PC-9 (cell line): ENCODE measurements at regions not wholly inside any gene's neighbourhood (a gene's known extent, or its start where the extent isn't known, plus 50 kb on each side); places are given as distances from the start of the nearest gene placed in this dataset.
"Not testable (repeated sequence)": the region's sequence is repeated elsewhere in the genome, so short reads cannot be mapped to it uniquely, and the experiment has no call there.

Source experiments
- BruUV-seq: library from RNA; stranded (reverse); fragments of 400-500 nt; replicated peaks from 2 replicates; lab custom pipeline; 2021; lab: Mats Ljungman, UMichigan
- CTCF ChIA-PET: fragments of 300-600 bp; sonication (Branson Sonifier 250); formaldehyde crosslinking; loops from one replicate; lab custom pipeline; 2022; ENCODE audit warnings: antibody characterized with exemption; lab: Charles Lee
- POLR2A ChIA-PET: fragments of 300-600 bp; sonication (Branson Sonifier 250); formaldehyde crosslinking; loops from one replicate; lab custom pipeline; 2022; ENCODE audit warnings: antibody characterized with exemption; ENCODE audit not compliant: unreplicated experiment; lab: Charles Lee
- DNase-seq, 2 experiments: peaks; one replicate each; pipeline versions ENCODE4 v3.0.0 to v3.0.0-alpha.2; 2015 to 2022; ENCODE audit warnings: mixed read lengths in 1 of 2
- H2AFZ ChIP-seq: fragments of 200-600 bp; sonication (generic); 2 replicates; pipeline ENCODE4 v1.8.1; 2017; ENCODE audit warnings: antibody characterized with exemption
- H3F3A ChIP-seq: fragments of 200-600 bp; sonication (generic); 2 replicates; pipeline ENCODE4 v1.8.1; 2017; ENCODE audit warnings: antibody characterized with exemption, mild to moderate bottlenecking, low read depth; ENCODE audit not compliant: insufficient read depth
- H3K27ac ChIP-seq: fragments of 200-600 bp; sonication (generic); 2 replicates; pipeline ENCODE4 v1.6.1; 2016; ENCODE audit warnings: mixed run types
- H3K27me3 ChIP-seq: fragments of 200-600 bp; sonication (generic); 2 replicates; pipeline ENCODE4 v1.6.1; 2016; ENCODE audit warnings: low read depth, mixed run types; ENCODE audit not compliant: insufficient read depth
- H3K36me3 ChIP-seq: fragments of 200-600 bp; sonication (generic); 2 replicates; pipeline ENCODE4 v1.6.1; 2016; ENCODE audit warnings: low read depth, mixed run types
- H3K4me1 ChIP-seq: fragments of 200-600 bp; sonication (generic); replicated peaks from 2 replicates; pipeline ENCODE4 v1.6.1; 2016; ENCODE audit warnings: mixed run types; ENCODE audit not compliant: insufficient read depth
- H3K4me2 ChIP-seq: fragments of 200-600 bp; sonication (generic); 2 replicates; pipeline ENCODE4 v1.6.1; 2017; ENCODE audit warnings: mixed run types
- H3K4me3 ChIP-seq: fragments of 200-600 bp; sonication (generic); 2 replicates; pipeline ENCODE4 v1.6.1; 2016; ENCODE audit warnings: mixed run types
- H3K79me2 ChIP-seq: fragments of 200-600 bp; sonication (generic); 2 replicates; pipeline ENCODE4 v1.6.1; 2017; ENCODE audit warnings: low read depth, mixed run types
- H3K9me2 ChIP-seq: fragments of 200-600 bp; sonication (generic); 2 replicates; pipeline ENCODE4 v1.8.1; 2017; ENCODE audit warnings: mild to moderate bottlenecking; ENCODE audit not compliant: insufficient read depth
- H3K9me3 ChIP-seq: fragments of 200-600 bp; sonication (generic); 2 replicates; pipeline ENCODE4 v1.8.1; 2016; ENCODE audit warnings: low read depth; ENCODE audit not compliant: insufficient read depth
- H4K20me1 ChIP-seq: fragments of 200-600 bp; sonication (generic); 2 replicates; pipeline ENCODE4 v1.8.1; 2017; ENCODE audit not compliant: insufficient read depth
- EZH2 ChIP-seq: fragments of 200-600 bp; sonication (generic); IDR thresholded peaks from 2 replicates; pipeline ENCODE4 v1.8.0; 2017; ENCODE audit warnings: antibody characterized with exemption, low read depth
- intact Hi-C: fragments of 100-400 bp; cut with micrococcal nuclease; formaldehyde crosslinking; loops from one replicate; pipeline ENCODE4 v1.10.0; 2022; ENCODE audit not compliant: unreplicated experiment
- TF ChIP-seq, protein P1 (sequence below): fragments of 200-600 bp; sonication (generic); conservative IDR thresholded peaks from 2 replicates; pipeline ENCODE4 v1.6.1; 2017; ENCODE audit warnings: mixed run types, antibody characterized with exemption, mild to moderate bottlenecking, moderate library complexity

DNA sequence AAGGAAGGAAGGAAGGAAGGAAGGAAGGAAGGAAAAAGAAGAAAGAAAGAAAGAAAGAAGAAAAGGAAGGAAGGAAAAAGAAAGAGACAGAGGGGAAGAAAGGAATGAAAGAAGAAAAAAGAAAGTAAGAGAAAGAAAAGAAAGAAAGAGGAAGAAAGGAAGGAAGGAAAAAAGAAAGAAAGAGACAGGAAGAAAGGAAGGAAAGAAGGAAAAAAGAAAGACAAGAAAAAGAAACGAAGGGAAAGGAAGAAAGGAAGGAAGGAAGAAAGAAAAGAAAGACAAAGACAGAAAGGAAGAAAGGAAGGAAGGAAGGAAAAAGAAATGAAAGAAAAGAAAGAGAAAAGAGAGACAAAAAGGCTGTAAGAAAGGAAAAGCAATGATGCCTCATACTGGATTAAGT lies 101.1 kb upstream of the PPP2R3B start:
- intact Hi-C loops: no loop called here
- Histone ChIP-seq H3K27me3 (peaks cover 57% of the 10 kb centered on the region), H3K9me2 (no peaks in the 10 kb centered on the region), H3K9me3 (0 out of 2 replicates have a peak, but pooled peaks cover 6% of the 10 kb centered on the region), H3K4me3 (no peak overlapping the region), H3F3A (no peaks in the 10 kb centered on the region), H3K79me2 (no peaks in the 10 kb centered on the region), H3K36me3 (no peaks in the 10 kb centered on the region), H3K4me2 (no peak overlapping the region), H4K20me1 (0 out of 2 replicates have a peak, but pooled peaks cover 3% of the 10 kb centered on the region), H2AFZ (no peak overlapping the region), H3K4me1 (no peaks in the 10 kb centered on the region), H3K27ac (no peak overlapping the region)
- ChIA-PET POLR2A (no interaction called here), CTCF (no interaction called here)
- no peak for DNase-seq
- TF ChIP-seq, protein P1, sequence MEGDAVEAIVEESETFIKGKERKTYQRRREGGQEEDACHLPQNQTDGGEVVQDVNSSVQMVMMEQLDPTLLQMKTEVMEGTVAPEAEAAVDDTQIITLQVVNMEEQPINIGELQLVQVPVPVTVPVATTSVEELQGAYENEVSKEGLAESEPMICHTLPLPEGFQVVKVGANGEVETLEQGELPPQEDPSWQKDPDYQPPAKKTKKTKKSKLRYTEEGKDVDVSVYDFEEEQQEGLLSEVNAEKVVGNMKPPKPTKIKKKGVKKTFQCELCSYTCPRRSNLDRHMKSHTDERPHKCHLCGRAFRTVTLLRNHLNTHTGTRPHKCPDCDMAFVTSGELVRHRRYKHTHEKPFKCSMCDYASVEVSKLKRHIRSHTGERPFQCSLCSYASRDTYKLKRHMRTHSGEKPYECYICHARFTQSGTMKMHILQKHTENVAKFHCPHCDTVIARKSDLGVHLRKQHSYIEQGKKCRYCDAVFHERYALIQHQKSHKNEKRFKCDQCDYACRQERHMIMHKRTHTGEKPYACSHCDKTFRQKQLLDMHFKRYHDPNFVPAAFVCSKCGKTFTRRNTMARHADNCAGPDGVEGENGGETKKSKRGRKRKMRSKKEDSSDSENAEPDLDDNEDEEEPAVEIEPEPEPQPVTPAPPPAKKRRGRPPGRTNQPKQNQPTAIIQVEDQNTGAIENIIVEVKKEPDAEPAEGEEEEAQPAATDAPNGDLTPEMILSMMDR: no peak
- no peak for TF ChIP-seq EZH2
- no TSS peak for BruUV-seq

DNA sequence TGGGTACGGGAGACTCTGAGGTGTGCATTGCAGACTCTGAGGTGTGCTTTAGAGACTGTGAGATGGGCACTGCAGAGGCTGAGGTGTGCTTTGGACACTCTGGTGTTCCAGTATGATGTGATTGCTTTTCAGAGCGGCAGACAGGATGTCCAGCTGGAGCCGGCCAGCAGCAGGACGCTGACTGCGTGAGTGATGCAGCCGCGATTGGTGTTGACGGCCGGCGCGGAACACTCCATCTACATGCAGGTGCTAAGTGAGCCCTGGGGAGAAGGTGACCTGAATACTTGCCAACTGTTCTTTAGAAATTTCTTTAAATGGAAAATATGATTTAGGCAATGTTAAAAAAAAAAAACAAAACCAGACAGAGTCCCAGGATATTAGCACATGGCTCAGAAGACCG lies 103.1 kb upstream of the PPP2R3B start:
- TF ChIP-seq EZH2: no peak
- TF ChIP-seq, protein P1: no peak
- H2AFZ ChIP-seq: no peak overlapping the region
- H3K36me3 ChIP-seq: no peaks in the 10 kb centered on the region
- H3K27ac ChIP-seq: no peak overlapping the region
- no peaks in the 10 kb centered on the region for H3K4me1 ChIP-seq
- intact Hi-C loops: no loop called here
- no peaks in the 10 kb centered on the region for H3F3A ChIP-seq
- 0 out of 2 replicates have a peak, but pooled peaks cover 3% of the 10 kb centered on the region for H4K20me1 ChIP-seq
- H3K79me2 ChIP-seq: no peaks in the 10 kb centered on the region
- peaks cover 62% of the 10 kb centered on the region for H3K27me3 ChIP-seq
- no peak overlapping the region for H3K4me3 ChIP-seq
- no TSS peak for BruUV-seq
- 0 out of 2 replicates have a peak, but pooled peaks cover 6% of the 10 kb centered on the region for H3K9me3 ChIP-seq
- DNase-seq: no peak
- H3K4me2 ChIP-seq: no peak overlapping the region
- ChIA-PET POLR2A (no interaction called here), CTCF (no interaction called here)
- H3K9me2 ChIP-seq: no peaks in the 10 kb centered on the region

DNA sequence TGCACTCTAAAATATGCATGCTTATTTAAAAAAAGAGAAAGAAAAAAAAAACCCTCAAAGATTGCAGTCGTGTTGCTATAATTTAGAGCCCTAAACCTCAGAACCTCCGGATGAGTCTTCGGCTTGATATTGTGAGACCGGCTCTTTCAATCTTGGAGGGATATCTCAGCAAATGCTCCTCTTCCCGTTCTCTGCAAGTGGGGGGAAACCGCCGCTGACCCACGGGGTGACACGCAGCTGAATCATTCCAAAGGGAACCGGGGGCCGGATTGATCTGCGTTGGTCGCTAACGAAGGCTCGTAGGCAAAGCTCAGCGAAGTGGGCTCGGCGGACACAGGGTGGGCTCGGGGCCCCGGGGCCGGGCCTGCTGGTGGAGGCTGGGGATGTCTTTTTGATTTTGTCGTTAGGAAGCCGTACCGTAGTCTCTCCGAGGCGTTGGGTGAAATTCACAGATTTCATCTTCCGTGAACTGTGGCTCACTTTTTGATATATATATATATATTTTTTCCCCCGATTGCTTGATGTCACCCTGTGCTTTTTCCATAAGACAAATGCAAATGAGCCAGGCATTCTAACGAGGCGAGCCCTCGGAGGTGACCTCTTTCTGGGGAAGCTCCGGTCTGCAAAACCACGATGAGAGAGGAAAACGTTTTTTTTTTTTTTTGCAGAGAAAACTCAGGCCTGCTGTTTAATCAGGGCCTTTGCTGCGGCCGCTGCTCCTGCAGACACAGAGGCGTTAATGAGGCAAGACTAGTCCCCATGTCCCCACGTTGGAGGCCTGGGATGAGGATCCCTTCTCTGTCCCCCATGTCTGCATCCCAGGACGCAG lies 110.7 kb upstream of the PPP2R3B start:
- H3K36me3 ChIP-seq: no peaks in the 10 kb centered on the region
- POLR2A ChIA-PET: no interaction called here
- no peak for DNase-seq
- no peak overlapping the region for H2AFZ ChIP-seq
- no peak overlapping the region for H3K4me3 ChIP-seq
- no peak overlapping the region for H3K27ac ChIP-seq
- no peaks in the 10 kb centered on the region for H3K4me1 ChIP-seq
- H3K4me2 ChIP-seq: no peak overlapping the region
- H4K20me1 ChIP-seq: no peaks in the 10 kb centered on the region
- no peaks in the 10 kb centered on the region for H3K79me2 ChIP-seq
- intact Hi-C loops: no loop called here
- H3K9me2 ChIP-seq: no peaks in the 10 kb centered on the region
- peaks cover 8% of the 10 kb centered on the region; the same call in 1 of the 2 replicates for H3F3A ChIP-seq
- no peaks in the 10 kb centered on the region; the same call in none of the 2 replicates for H3K9me3 ChIP-seq
- H3K27me3 ChIP-seq: peaks cover 72% of the 10 kb centered on the region
- TF ChIP-seq, protein P1: no peak
- TF ChIP-seq EZH2: no peak
- CTCF ChIA-PET: no interaction called here
- BruUV-seq: no TSS peak

DNA sequence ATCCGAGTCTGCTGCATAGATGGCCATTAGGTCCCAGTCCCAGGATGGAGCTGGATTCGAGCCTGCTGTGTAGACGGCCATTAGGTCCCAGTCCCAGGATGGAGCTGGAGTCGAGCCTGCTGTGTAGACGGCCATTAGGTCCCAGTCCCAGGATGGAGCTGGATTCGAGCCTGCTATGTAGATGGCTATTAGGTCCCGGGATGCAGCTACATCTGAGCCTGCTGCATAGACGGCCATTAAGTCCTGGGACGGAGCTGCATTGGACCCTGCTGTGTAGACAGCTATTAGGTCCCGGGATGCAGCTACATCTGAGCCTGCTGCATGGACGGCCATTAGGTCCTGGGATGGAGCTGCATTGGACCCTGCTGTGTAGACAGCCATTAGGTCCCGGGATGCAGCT lies 112.2 kb upstream of the PPP2R3B start:
- CTCF ChIA-PET, H3K27ac ChIP-seq, POLR2A ChIA-PET, H4K20me1 ChIP-seq, H3K4me1 ChIP-seq, H3K9me3 ChIP-seq, H3F3A ChIP-seq, DNase-seq, BruUV-seq, H3K36me3 ChIP-seq, H3K9me2 ChIP-seq, H3K4me2 ChIP-seq, H2AFZ ChIP-seq, intact Hi-C loops, H3K4me3 ChIP-seq, H3K79me2 ChIP-seq: not testable (repeated sequence)
- peaks cover 62% of the 10 kb centered on the region for H3K27me3 ChIP-seq
